ENCODE measurements at regions not wholly inside any gene's neighbourhood (a gene's known extent, or its start where the extent isn't known, plus 50 kb on each side); places are given as distances from the start of the nearest gene placed in this dataset.

DNA sequence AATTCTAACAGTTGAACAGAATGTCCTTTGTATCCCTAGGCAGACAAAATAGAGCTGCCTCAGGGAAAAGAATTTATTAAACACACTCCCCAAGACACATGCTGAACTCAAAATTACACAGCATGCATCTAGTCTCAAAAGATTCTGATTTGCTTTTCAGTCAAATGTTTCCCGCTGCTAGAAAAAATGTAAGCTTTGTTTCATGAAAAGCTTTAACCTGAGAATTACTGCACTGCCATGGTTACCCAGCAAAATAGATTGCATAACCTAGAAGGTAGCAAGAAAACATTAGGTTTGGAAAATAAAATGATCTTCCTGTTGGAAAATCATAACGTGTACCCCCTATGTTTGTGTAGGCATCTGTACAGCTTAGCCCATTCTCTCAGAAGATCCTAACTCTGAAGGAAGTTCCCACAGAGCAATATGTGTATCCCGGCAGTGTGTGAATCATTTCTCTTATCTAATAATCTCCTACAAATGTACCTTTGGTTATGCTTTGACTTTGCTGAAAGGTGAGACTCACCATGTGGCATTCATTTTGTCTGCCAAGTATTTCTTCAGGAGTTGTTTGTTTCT lies 646.9 kb downstream of the STPG2 start:
- 35% methylated on average over 3 of the region's 3 CpGs for WGBS (ENCODE audit: low lambda C conversion rate, missing lambda C conversion rate)
- Histone ChIP-seq H3K9me3 (ENCODE audit: low read depth) (no peaks in the 10 kb centered on the region), H3K27me3 (no peaks in the 10 kb centered on the region), H3K36me3 (replicated peaks; ENCODE audit: insufficient read depth, low read depth) (no peaks in the 10 kb centered on the region), H3K4me2 (peak overlapping the region; percentile 42), H3K79me2 (no peaks in the 10 kb centered on the region), H3K4me3 (no peak overlapping the region), H2AFZ (peak overlapping the region; percentile 15), H4K20me1 (ENCODE audit: insufficient read depth, poor library complexity, severe bottlenecking) (no peaks in the 10 kb centered on the region), H3K9me2 (replicated peaks; ENCODE audit: insufficient read depth) (no peaks in the 10 kb centered on the region), H3K4me1 (ENCODE audit: insufficient read depth) (no peaks in the 10 kb centered on the region), H3K27ac (no peak overlapping the region)
- TF ChIP-seq EZH2phosphoT487 (IDR thresholded peaks at IDR 0.05; ENCODE audit: low read depth, severe bottlenecking, unreplicated experiment) (no peak), EZH2 (IDR thresholded peaks at IDR 0.05; ENCODE audit: borderline replicate concordance) (no peak)
- TF ChIP-seq, protein P1, sequence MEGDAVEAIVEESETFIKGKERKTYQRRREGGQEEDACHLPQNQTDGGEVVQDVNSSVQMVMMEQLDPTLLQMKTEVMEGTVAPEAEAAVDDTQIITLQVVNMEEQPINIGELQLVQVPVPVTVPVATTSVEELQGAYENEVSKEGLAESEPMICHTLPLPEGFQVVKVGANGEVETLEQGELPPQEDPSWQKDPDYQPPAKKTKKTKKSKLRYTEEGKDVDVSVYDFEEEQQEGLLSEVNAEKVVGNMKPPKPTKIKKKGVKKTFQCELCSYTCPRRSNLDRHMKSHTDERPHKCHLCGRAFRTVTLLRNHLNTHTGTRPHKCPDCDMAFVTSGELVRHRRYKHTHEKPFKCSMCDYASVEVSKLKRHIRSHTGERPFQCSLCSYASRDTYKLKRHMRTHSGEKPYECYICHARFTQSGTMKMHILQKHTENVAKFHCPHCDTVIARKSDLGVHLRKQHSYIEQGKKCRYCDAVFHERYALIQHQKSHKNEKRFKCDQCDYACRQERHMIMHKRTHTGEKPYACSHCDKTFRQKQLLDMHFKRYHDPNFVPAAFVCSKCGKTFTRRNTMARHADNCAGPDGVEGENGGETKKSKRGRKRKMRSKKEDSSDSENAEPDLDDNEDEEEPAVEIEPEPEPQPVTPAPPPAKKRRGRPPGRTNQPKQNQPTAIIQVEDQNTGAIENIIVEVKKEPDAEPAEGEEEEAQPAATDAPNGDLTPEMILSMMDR (IDR thresholded peaks at IDR 0.05; ENCODE audit: poor library complexity), result no peak
- DNase-seq (ENCODE audit: low spot score), result peak; percentile 7

DNA sequence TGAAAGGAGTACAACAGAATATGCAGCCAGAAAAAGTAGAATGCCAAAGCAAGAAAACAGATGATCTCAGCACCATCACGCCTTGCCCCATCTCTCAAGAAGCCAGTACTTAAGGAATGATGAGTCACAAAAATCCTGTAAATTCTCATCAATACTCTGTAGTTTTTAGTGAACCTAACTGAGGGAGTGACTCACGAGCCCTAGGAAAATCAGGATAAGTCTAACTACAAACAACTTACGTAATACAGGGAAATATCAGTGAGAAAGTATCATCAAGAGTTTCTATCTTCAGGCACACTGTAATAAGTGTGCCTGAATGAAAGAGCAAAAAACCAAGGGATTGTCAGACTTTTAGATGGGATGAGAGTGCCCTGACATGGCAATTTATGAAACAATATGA lies 644.4 kb downstream of the STPG2 start:
- Histone ChIP-seq H3K4me2 (no peak overlapping the region), H3K27me3 (no peaks in the 10 kb centered on the region), H3K79me2 (no peaks in the 10 kb centered on the region), H3K4me3 (no peak overlapping the region), H2AFZ (no peak overlapping the region), H3K27ac (no peak overlapping the region), H3K9me3 (ENCODE audit: low read depth) (no peaks in the 10 kb centered on the region), H3K4me1 (ENCODE audit: insufficient read depth) (no peaks in the 10 kb centered on the region), H3K9me2 (replicated peaks; ENCODE audit: insufficient read depth) (no peaks in the 10 kb centered on the region), H3K36me3 (replicated peaks; ENCODE audit: insufficient read depth, low read depth) (no peaks in the 10 kb centered on the region), H4K20me1 (ENCODE audit: insufficient read depth, poor library complexity, severe bottlenecking) (no peaks in the 10 kb centered on the region)
- TF ChIP-seq, protein P1 (IDR thresholded peaks at IDR 0.05; ENCODE audit: poor library complexity), result no peak
- TF ChIP-seq EZH2phosphoT487 (IDR thresholded peaks at IDR 0.05; ENCODE audit: low read depth, severe bottlenecking, unreplicated experiment), result no peak
- TF ChIP-seq EZH2 (IDR thresholded peaks at IDR 0.05; ENCODE audit: borderline replicate concordance), result no peak
- DNase-seq (ENCODE audit: low spot score), result peak; percentile 18
- 58% methylated on average over 3 of the region's 3 CpGs for WGBS (ENCODE audit: low lambda C conversion rate, missing lambda C conversion rate)

DNA sequence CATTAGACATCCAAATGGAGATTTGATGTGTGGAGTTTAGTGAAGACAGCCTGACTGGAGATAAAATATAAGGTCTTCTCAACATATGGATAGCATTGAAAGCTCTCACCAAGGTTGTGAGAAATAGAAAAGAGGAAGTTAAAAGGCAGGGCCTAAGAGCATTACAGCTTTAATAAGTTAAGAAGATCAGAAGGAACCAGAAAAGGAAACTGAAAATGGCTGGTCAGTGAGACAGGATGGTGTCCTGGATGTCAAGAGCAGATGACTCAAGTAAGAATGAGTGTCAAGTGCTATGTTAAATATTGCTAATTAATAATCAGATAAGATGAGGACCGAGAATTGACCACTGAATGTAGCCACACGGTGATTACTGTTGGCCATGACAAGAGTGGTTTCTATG lies 642.9 kb downstream of the STPG2 start:
- H2AFZ ChIP-seq, result no peak overlapping the region
- no peaks in the 10 kb centered on the region for H3K36me3 ChIP-seq (replicated peaks; ENCODE audit: insufficient read depth, low read depth)
- H3K4me2 ChIP-seq, result no peak overlapping the region
- H3K4me3 ChIP-seq, result no peak overlapping the region
- H4K20me1 ChIP-seq (ENCODE audit: insufficient read depth, poor library complexity, severe bottlenecking), result no peaks in the 10 kb centered on the region
- WGBS (ENCODE audit: low lambda C conversion rate, missing lambda C conversion rate), result 93% methylated on average over 2 of the region's 2 CpGs
- H3K4me1 ChIP-seq (ENCODE audit: insufficient read depth), result no peaks in the 10 kb centered on the region
- no peaks in the 10 kb centered on the region for H3K27me3 ChIP-seq
- no peak for DNase-seq (ENCODE audit: low spot score)
- H3K79me2 ChIP-seq, result no peaks in the 10 kb centered on the region
- H3K9me3 ChIP-seq (ENCODE audit: low read depth), result no peaks in the 10 kb centered on the region
- TF ChIP-seq, protein P1 (IDR thresholded peaks at IDR 0.05; ENCODE audit: poor library complexity), result no peak
- no peak for TF ChIP-seq EZH2 (IDR thresholded peaks at IDR 0.05; ENCODE audit: borderline replicate concordance)
- TF ChIP-seq EZH2phosphoT487 (IDR thresholded peaks at IDR 0.05; ENCODE audit: low read depth, severe bottlenecking, unreplicated experiment), result no peak
- H3K27ac ChIP-seq, result no peak overlapping the region
- no peaks in the 10 kb centered on the region for H3K9me2 ChIP-seq (replicated peaks; ENCODE audit: insufficient read depth)

DNA sequence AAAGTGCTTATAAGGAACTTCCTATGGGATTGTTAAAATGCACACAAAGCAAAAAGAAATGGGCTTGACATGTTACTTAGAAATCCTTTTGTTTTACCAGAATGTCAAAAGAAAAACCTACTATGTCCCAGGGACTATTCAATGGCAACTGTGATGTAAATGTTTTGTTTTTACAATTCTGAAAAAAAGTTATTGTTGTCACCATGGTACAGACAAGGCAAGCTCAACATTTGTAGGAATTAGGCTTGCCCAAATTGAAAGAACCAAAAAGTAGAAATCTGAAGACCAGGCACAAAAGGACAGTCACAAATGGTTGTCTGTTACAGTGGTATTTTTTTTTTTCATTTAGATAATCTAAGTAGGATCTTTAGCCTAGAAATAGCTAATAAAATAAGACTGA lies 638.6 kb downstream of the STPG2 start:
- no peaks in the 10 kb centered on the region for H4K20me1 ChIP-seq (ENCODE audit: insufficient read depth, poor library complexity, severe bottlenecking)
- H3K27me3 ChIP-seq, result no peaks in the 10 kb centered on the region
- DNase-seq (ENCODE audit: low spot score), result no peak
- H2AFZ ChIP-seq, result no peak overlapping the region
- no peaks in the 10 kb centered on the region for H3K36me3 ChIP-seq (replicated peaks; ENCODE audit: insufficient read depth, low read depth)
- no peaks in the 10 kb centered on the region for H3K4me1 ChIP-seq (ENCODE audit: insufficient read depth)
- H3K27ac ChIP-seq, result no peak overlapping the region
- TF ChIP-seq, protein P1 (IDR thresholded peaks at IDR 0.05; ENCODE audit: poor library complexity), result no peak
- TF ChIP-seq EZH2 (IDR thresholded peaks at IDR 0.05; ENCODE audit: borderline replicate concordance) (no peak), EZH2phosphoT487 (IDR thresholded peaks at IDR 0.05; ENCODE audit: low read depth, severe bottlenecking, unreplicated experiment) (no peak)
- no peaks in the 10 kb centered on the region for H3K9me2 ChIP-seq (replicated peaks; ENCODE audit: insufficient read depth)
- H3K4me3 ChIP-seq, result no peak overlapping the region
- no peaks in the 10 kb centered on the region for H3K9me3 ChIP-seq (ENCODE audit: low read depth)
- H3K79me2 ChIP-seq, result no peaks in the 10 kb centered on the region
- no peak overlapping the region for H3K4me2 ChIP-seq
